ENCODE measurements at regions not wholly inside any gene's neighbourhood (a gene's known extent, or its start where the extent isn't known, plus 50 kb on each side); places are given as distances from the start of the nearest gene placed in this dataset.

DNA sequence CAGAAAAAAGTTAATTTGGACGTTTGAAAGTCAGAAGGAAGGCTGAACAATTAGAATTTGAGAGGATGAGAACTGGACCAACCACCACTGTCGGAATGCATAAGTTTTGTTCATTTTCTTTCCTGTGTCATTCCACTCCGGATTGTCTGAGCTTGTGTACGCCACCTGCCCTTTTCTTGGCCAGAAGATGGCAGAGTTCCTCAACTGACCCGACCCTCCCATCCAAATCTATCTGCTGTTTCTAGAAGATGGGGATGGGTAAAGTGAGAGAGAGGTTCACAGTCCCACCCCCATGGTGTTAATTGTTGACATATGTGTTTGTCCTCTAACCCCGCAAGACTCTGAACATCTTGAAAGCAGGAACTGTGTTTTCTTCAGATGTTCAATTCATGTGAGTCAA, 388.0 kb downstream of the VRK1 start:
- no peaks in the 10 kb centered on the region for H3K9me3 ChIP-seq
- H3K36me3 ChIP-seq (ENCODE audit: insufficient read depth in 1 of 2, low read depth in 1 of 2): no peaks in the 10 kb centered on the region
- no peak for TF ChIP-seq CTCF (IDR thresholded peaks at IDR 0.05)
- WGBS, 3 donors: 23 to 31% (median 26%) methylated on average over 6 of the region's 6 CpGs
- H3K27me3 ChIP-seq (ENCODE audit: insufficient read depth in 3 of 3, low read length in 2 of 3): peaks cover 0 to 3% (median 0%) of the 10 kb centered on the region in 3 donors
- intact Hi-C loops (cut with DNase I): no loop called here
- DNase-seq (no peak), ATAC-seq (no peak)
- H3K4me1 ChIP-seq: no peaks in the 10 kb centered on the region
- no peak overlapping the region for H3K27ac ChIP-seq
- H3K4me3 ChIP-seq: no peak overlapping the region

- TF ChIP-seq CTCF (IDR thresholded peaks at IDR 0.05): no peak
- WGBS, 3 donors: 66 to 74% (median 67%) methylated on average over 1 to 2 of the region's 2 CpGs
- Histone ChIP-seq H3K4me3 (no peak overlapping the region), H3K27me3 (ENCODE audit: insufficient read depth in 3 of 3, low read length in 2 of 3) (peaks cover 0 to 3% (median 0%) of the 10 kb centered on the region in 3 donors), H3K27ac (no peak overlapping the region), H3K9me3 (no peaks in the 10 kb centered on the region), H3K36me3 (ENCODE audit: insufficient read depth in 1 of 2, low read depth in 1 of 2) (no peaks in the 10 kb centered on the region), H3K4me1 (no peaks in the 10 kb centered on the region)
- intact Hi-C loops (cut with DNase I): no loop called here
- ATAC-seq (no peak), DNase-seq (no peak)
Observed at GRCh38 chr14:97187916-97188315, 390.7 kb downstream of the VRK1 start.

GRCh38 chr14:97196336-97196735, 399.2 kb downstream of the VRK1 start:
- Histone ChIP-seq H3K4me3 (no peak overlapping the region), H3K9me3 (no peaks in the 10 kb centered on the region), H3K36me3 (ENCODE audit: insufficient read depth in 1 of 2, low read depth in 1 of 2) (no peaks in the 10 kb centered on the region), H3K4me1 (no peaks in the 10 kb centered on the region), H3K27ac (no peak overlapping the region), H3K27me3 (ENCODE audit: insufficient read depth in 3 of 3, low read length in 2 of 3) (no peaks in the 10 kb centered on the region)
- 82 to 93% (median 89%) methylated on average over 4 of the region's 4 CpGs for WGBS, 3 donors
- intact Hi-C loops (cut with DNase I): no loop called here
- ATAC-seq (no peak), DNase-seq (no peak)
- no peak for TF ChIP-seq CTCF (IDR thresholded peaks at IDR 0.05)

DNA sequence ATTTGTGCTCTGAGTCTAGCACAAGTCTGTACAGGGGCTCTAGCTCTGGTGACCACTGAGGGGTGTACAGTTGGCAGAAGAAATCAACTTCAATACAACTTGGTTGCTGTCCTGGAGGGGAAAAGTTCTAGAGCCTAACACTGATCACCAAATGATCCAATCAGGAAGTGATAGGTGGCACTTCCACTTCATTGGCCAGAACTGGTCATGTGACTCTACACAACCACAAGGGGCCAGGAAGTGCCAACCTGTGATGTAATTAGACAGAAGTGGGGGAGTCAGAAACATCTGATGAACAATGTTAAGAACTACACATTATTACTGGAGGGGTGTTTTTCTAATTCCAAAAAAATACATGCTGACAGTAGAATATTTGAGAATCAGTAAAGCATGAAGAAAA, 401.6 kb downstream of the VRK1 start:
- H3K27ac ChIP-seq: no peak overlapping the region
- ATAC-seq (no peak), DNase-seq (no peak)
- no peaks in the 10 kb centered on the region for H3K27me3 ChIP-seq (ENCODE audit: insufficient read depth in 3 of 3, low read length in 2 of 3)
- H3K4me3 ChIP-seq: no peak overlapping the region
- H3K9me3 ChIP-seq: no peaks in the 10 kb centered on the region
- no peak for TF ChIP-seq CTCF (IDR thresholded peaks at IDR 0.05)
- H3K4me1 ChIP-seq: no peaks in the 10 kb centered on the region
- intact Hi-C loops (cut with DNase I): no loop called here
- H3K36me3 ChIP-seq (ENCODE audit: insufficient read depth in 1 of 2, low read depth in 1 of 2): no peaks in the 10 kb centered on the region

DNA sequence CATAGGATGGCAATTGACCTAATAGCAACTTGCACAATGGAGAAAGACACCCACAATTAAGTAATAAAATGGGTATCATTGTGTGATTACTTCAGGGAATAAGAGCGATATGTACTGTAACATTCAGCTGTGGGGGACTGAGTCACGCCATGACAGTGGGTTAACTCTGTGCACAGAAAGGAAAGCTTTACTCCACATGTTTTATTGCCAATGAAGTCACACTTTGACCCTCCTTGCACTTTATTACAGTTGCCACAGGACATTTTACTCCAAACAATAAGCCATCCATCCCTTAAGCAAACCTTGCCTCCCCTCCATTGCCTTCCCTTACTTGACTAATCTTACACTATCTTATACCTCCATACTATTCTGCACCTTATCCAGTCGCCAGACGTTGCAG, 403.1 kb downstream of the VRK1 start:
- Histone ChIP-seq H3K9me3 (no peaks in the 10 kb centered on the region), H3K4me1 (no peaks in the 10 kb centered on the region), H3K27ac (no peak overlapping the region), H3K4me3 (no peak overlapping the region), H3K27me3 (ENCODE audit: insufficient read depth in 3 of 3, low read length in 2 of 3) (no peaks in the 10 kb centered on the region), H3K36me3 (ENCODE audit: insufficient read depth in 1 of 2, low read depth in 1 of 2) (no peaks in the 10 kb centered on the region)
- DNase-seq (no peak), ATAC-seq (no peak)
- TF ChIP-seq CTCF (IDR thresholded peaks at IDR 0.05): no peak
- WGBS, 3 donors: 79 to 82% (median 79%) methylated on average over 4 of the region's 4 CpGs
- intact Hi-C loops (cut with DNase I): no loop called here

Measured in psoas muscle (tissue), 7 donors.